Lung microvascular endothelial cell (primary cell): ENCODE measurements at regions not wholly inside any gene's neighbourhood (a gene's known extent, or its start where the extent isn't known, plus 50 kb on each side); places are given as distances from the start of the nearest gene placed in this dataset.

Experiments
- DNase-seq, 2 donors: peaks; one replicate each; pipeline versions ENCODE4 v3.0.0 to v3.0.0-alpha.2; 2010; ENCODE audit warnings: low read depth in 2 of 2

- DNase-seq = no peak
Measured at GRCh38 chr5:72041654-72042053, 65.6 kb upstream of the MAP1B start.

- DNase-seq = peak in 1 of 2 donors; percentile 31
Measured at GRCh38 chr5:72042097-72042496, 65.2 kb upstream of the MAP1B start.

DNA sequence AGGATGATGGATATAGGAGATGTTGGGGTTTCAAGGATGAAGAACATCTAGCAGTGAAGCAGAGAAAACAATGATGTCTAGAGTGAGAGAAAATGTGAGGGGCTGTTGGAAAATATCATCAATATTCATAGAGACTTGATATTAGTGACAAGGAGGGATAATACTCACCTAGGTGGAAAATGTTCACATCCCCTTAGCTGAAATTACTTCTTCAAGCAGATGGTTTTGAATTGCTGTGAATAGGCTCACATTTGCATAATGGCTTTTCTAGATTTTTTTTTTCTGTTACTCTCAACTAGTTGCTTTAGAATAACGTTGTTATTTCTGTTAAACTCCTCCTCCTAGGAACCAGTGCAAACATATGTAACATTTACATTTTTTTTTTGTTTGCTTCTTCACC, 61.6 kb upstream of the MAP1B start:
- DNase-seq = no peak

DNA sequence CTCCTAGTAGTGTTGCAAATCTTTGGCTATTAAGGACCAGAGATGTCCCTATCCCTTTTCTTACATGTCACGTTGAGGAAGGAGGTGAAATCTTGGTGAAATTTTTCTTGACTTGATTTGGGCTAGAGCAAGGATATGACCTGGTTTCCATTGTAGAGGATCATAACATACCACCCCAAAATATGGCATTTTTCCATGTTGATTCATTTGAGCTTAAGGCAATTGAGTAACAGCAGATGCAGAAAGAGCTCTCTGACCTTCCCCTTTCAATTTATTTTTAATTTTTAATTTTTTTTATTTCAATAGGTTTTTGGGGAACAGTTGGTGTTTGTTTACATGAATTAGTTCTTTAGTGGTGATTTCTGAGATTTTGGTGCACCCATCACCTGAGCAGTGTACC, 61.2 kb upstream of the MAP1B start:
- DNase-seq = no peak

GRCh38 chr5:72055636-72056035, 51.6 kb upstream of the MAP1B start:
- no peak for DNase-seq
